KMS-11 (cell line): ENCODE measurements at regions not wholly inside any gene's neighbourhood (a gene's known extent, or its start where the extent isn't known, plus 50 kb on each side); places are given as distances from the start of the nearest gene placed in this dataset.

Source experiments
- H2AFZ ChIP-seq: fragments of 200-600 bp; sonication (generic); 2 replicates; pipeline ENCODE4 v1.6.1; 2016; ENCODE audit warnings: antibody characterized with exemption, mixed run types, low read depth
- H3K27ac ChIP-seq: fragments of 200-600 bp; sonication (generic); 2 replicates; pipeline ENCODE4 v1.6.1; 2016; ENCODE audit warnings: mild to moderate bottlenecking, mixed run types
- H3K27me3 ChIP-seq: fragments of 200-600 bp; sonication (generic); 2 replicates; pipeline ENCODE4 v1.6.1; 2017; ENCODE audit warnings: mild to moderate bottlenecking, low read depth, mixed run types, moderate library complexity; ENCODE audit not compliant: insufficient read depth
- H3K36me3 ChIP-seq: fragments of 200-600 bp; sonication (generic); 2 replicates; pipeline ENCODE4 v1.6.1; 2017; ENCODE audit warnings: mild to moderate bottlenecking, mixed run types; ENCODE audit not compliant: insufficient read depth
- H3K4me1 ChIP-seq: fragments of 200-600 bp; sonication (generic); 2 replicates; pipeline ENCODE4 v1.6.1; 2016; ENCODE audit warnings: mild to moderate bottlenecking, low read depth, mixed run types; ENCODE audit not compliant: poor library complexity, severe bottlenecking
- H3K4me2 ChIP-seq: fragments of 200-600 bp; sonication (generic); 2 replicates; pipeline ENCODE4 v1.7.0; 2016; ENCODE audit warnings: mild to moderate bottlenecking, mixed run types
- H3K4me3 ChIP-seq: fragments of 200-600 bp; sonication (generic); IDR thresholded peaks from 2 replicates; pipeline ENCODE4 v1.6.1; 2017; ENCODE audit warnings: low read depth, low read length, mixed read lengths; ENCODE audit not compliant: insufficient read depth
- H3K79me2 ChIP-seq: fragments of 200-600 bp; sonication (generic); 2 replicates; pipeline ENCODE4 v1.6.1; 2016; ENCODE audit warnings: low read depth, mixed run types; ENCODE audit not compliant: insufficient read depth
- H3K9ac ChIP-seq: fragments of 200-600 bp; sonication (generic); 2 replicates; pipeline ENCODE4 v1.6.1; 2016; ENCODE audit warnings: mild to moderate bottlenecking, mixed run types
- H4K20me1 ChIP-seq: fragments of 200-600 bp; sonication (generic); 2 replicates; pipeline ENCODE4 v1.6.1; 2016; ENCODE audit warnings: mild to moderate bottlenecking, mixed run types; ENCODE audit not compliant: insufficient read depth
- TF ChIP-seq, protein P1 (sequence below): fragments of 200-600 bp; sonication (generic); conservative IDR thresholded peaks from 2 replicates; pipeline ENCODE4 v1.6.1; 2017; ENCODE audit warnings: low read depth, mild to moderate bottlenecking, antibody characterized with exemption, low read length, moderate library complexity, mixed read lengths

- no peak overlapping the region for H3K27ac ChIP-seq
- no peaks in the 10 kb centered on the region for H3K27me3 ChIP-seq
- H3K9ac ChIP-seq: no peak overlapping the region
- no peaks in the 10 kb centered on the region for H4K20me1 ChIP-seq
- no peak overlapping the region for H3K4me2 ChIP-seq
- no peaks in the 10 kb centered on the region for H3K4me1 ChIP-seq
- H3K4me3 ChIP-seq: no peak overlapping the region
- no peaks in the 10 kb centered on the region for H3K79me2 ChIP-seq
- H2AFZ ChIP-seq: no peak overlapping the region
- no peaks in the 10 kb centered on the region for H3K36me3 ChIP-seq
- TF ChIP-seq, protein P1, sequence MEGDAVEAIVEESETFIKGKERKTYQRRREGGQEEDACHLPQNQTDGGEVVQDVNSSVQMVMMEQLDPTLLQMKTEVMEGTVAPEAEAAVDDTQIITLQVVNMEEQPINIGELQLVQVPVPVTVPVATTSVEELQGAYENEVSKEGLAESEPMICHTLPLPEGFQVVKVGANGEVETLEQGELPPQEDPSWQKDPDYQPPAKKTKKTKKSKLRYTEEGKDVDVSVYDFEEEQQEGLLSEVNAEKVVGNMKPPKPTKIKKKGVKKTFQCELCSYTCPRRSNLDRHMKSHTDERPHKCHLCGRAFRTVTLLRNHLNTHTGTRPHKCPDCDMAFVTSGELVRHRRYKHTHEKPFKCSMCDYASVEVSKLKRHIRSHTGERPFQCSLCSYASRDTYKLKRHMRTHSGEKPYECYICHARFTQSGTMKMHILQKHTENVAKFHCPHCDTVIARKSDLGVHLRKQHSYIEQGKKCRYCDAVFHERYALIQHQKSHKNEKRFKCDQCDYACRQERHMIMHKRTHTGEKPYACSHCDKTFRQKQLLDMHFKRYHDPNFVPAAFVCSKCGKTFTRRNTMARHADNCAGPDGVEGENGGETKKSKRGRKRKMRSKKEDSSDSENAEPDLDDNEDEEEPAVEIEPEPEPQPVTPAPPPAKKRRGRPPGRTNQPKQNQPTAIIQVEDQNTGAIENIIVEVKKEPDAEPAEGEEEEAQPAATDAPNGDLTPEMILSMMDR: no peak
Measured at GRCh38 chr11:23759489-23759888, 737.4 kb upstream of the LUZP2 start.

DNA sequence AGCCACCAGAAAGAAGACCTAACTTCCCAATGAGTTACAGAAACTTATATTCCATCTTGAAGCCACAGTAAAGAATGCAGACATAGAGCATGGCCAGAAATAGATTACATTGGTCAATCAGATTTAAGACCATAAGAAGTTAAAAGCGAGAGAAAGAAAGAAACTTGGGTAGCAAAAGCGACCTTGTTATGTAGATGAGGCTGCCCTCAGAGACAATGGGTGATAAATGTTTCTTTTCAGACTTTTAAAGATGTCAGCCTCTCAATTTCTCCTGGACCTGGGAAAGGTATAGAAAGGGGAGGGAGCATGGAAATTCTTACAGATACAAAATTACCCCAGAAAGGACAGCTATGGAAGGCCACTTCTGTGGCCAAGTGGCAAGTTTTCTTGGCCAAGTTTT lies 732.6 kb upstream of the LUZP2 start:
- H3K79me2 ChIP-seq: no peaks in the 10 kb centered on the region
- no peaks in the 10 kb centered on the region for H3K4me1 ChIP-seq
- no peaks in the 10 kb centered on the region for H3K36me3 ChIP-seq
- no peak overlapping the region for H3K27ac ChIP-seq
- H3K4me2 ChIP-seq: no peak overlapping the region
- H2AFZ ChIP-seq: no peak overlapping the region
- TF ChIP-seq, protein P1: no peak
- H3K27me3 ChIP-seq: no peaks in the 10 kb centered on the region
- H4K20me1 ChIP-seq: no peaks in the 10 kb centered on the region
- H3K4me3 ChIP-seq: no peak overlapping the region
- no peak overlapping the region for H3K9ac ChIP-seq

GRCh38 chr11:23765682-23766252 lies 731.1 kb upstream of the LUZP2 start:
- Histone ChIP-seq H3K27me3 (no peaks in the 10 kb centered on the region), H3K79me2 (no peaks in the 10 kb centered on the region), H4K20me1 (no peaks in the 10 kb centered on the region), H3K4me2 (no peak overlapping the region), H3K4me3 (no peak overlapping the region), H3K9ac (no peak overlapping the region), H3K27ac (no peak overlapping the region), H2AFZ (no peak overlapping the region), H3K4me1 (no peaks in the 10 kb centered on the region), H3K36me3 (no peaks in the 10 kb centered on the region)
- TF ChIP-seq, protein P1: no peak

GRCh38 chr11:23767576-23767975 lies 729.3 kb upstream of the LUZP2 start:
- Histone ChIP-seq H3K36me3 (no peaks in the 10 kb centered on the region), H2AFZ (no peak overlapping the region), H3K79me2 (no peaks in the 10 kb centered on the region), H3K27me3 (no peaks in the 10 kb centered on the region), H3K4me2 (no peak overlapping the region), H4K20me1 (no peaks in the 10 kb centered on the region), H3K4me1 (no peaks in the 10 kb centered on the region), H3K4me3 (no peak overlapping the region), H3K27ac (no peak overlapping the region), H3K9ac (no peak overlapping the region)
- TF ChIP-seq, protein P1: no peak
